H1 (cell line): ENCODE measurements at regions not wholly inside any gene's neighbourhood (a gene's known extent, or its start where the extent isn't known, plus 50 kb on each side); places are given as distances from the start of the nearest gene placed in this dataset.

Source experiments
- CTCF ChIA-PET: fragments of 300-600 bp; sonication (Branson Sonifier 250); formaldehyde crosslinking; loops from one replicate; lab custom pipeline; 2021; ENCODE audit not compliant: partially characterized antibody; lab: Charles Lee
- POLR2A ChIA-PET: fragments of 300-600 bp; sonication (Branson Sonifier 250); formaldehyde crosslinking; loops from one replicate; lab custom pipeline; 2021; ENCODE audit warnings: inconsistent platforms; ENCODE audit not compliant: partially characterized antibody; lab: Charles Lee
- DNase-seq, 2 experiments: peaks; one replicate each; pipeline versions ENCODE4 v3.0.0 to v3.0.0-alpha.2; 2010 to 2022; ENCODE audit warnings: low spot score in 2 of 2, low read depth in 1 of 2, mixed read lengths in 1 of 2
- FAIRE-seq: peaks from 2 replicates; lab custom pipeline; 2011; peaks lifted over from hg19 to GRCh38; lab: Jason Lieb, UNC
- H2AFZ ChIP-seq: 2 replicates; pipeline ENCODE4 v1.8.1; 2012; ENCODE audit warnings: low read length, inconsistent platforms
- H2AK5ac ChIP-seq: 2 replicates; pipeline ENCODE4 v1.6.1; 2013; ENCODE audit warnings: low read depth, low read length
- H2BK120ac ChIP-seq: replicated peaks from 2 replicates; pipeline ENCODE3; 2013; ENCODE audit warnings: low read depth, low read length, inconsistent platforms
- H2BK12ac ChIP-seq: 2 replicates; pipeline ENCODE4 v1.6.1; 2013; ENCODE audit warnings: low read depth, low read length
- H2BK15ac ChIP-seq: 2 replicates; pipeline ENCODE4 v1.6.1; 2013; ENCODE audit warnings: low read length
- H2BK20ac ChIP-seq: 2 replicates; pipeline ENCODE4 v1.6.1; 2013; ENCODE audit warnings: low read length
- H2BK5ac ChIP-seq: 2 replicates; pipeline ENCODE4 v1.6.1; 2013; ENCODE audit warnings: low read depth, low read length
- H3K14ac ChIP-seq: 2 replicates; pipeline ENCODE4 v1.6.1; 2013; ENCODE audit warnings: inconsistent platforms; ENCODE audit not compliant: insufficient read length
- H3K18ac ChIP-seq: 2 replicates; pipeline ENCODE4 v1.6.1; 2013; ENCODE audit warnings: low read length; ENCODE audit errors: extremely low read depth
- H3K23ac ChIP-seq: 2 replicates; pipeline ENCODE4 v1.6.1; 2013; ENCODE audit warnings: inconsistent platforms; ENCODE audit not compliant: insufficient read length
- H3K23me2 ChIP-seq: 2 replicates; pipeline ENCODE4 v1.6.1; 2013; ENCODE audit warnings: low read depth, low read length
- H3K27ac ChIP-seq: 2 replicates; pipeline ENCODE4 v1.6.1; 2011; ENCODE audit warnings: low read depth, low read length, inconsistent platforms
- H3K27me3 ChIP-seq, 4 experiments: replicated peaks in 1 of 4; 1 replicate in 1 of 4; 2 replicates in 3 of 4; pipeline versions ENCODE4 v1.6.1 to v1.8.1; 2011 to 2013; ENCODE audit warnings: low read length in 3 of 4, mild to moderate bottlenecking in 3 of 4, inconsistent platforms in 2 of 4, mixed read lengths in 2 of 4, moderate library complexity in 1 of 4; ENCODE audit not compliant: control insufficient read depth in 3 of 4, insufficient read depth in 3 of 4; ENCODE audit errors: extremely low read depth in 1 of 4
- H3K36me3 ChIP-seq, 4 experiments: 2 replicates each; pipeline versions ENCODE4 v1.6.1 to v1.8.1; 2011 to 2013; ENCODE audit warnings: mild to moderate bottlenecking in 4 of 4, low read length in 3 of 4, moderate library complexity in 2 of 4, control low read depth in 1 of 4, inconsistent platforms in 1 of 4; ENCODE audit not compliant: insufficient read depth in 4 of 4, control insufficient read depth in 2 of 4
- H3K4ac ChIP-seq: replicated peaks from 2 replicates; pipeline ENCODE3; 2013; ENCODE audit warnings: low read length, low read depth, mixed read lengths, inconsistent platforms; ENCODE audit not compliant: insufficient read length
- H3K4me1 ChIP-seq, 4 experiments: replicated peaks in 1 of 4; 1 replicate in 1 of 4; 2 replicates in 3 of 4; pipeline versions ENCODE4 v1.6.1 to v1.8.1; 2011 to 2013; ENCODE audit warnings: low read length in 3 of 4, inconsistent platforms in 2 of 4, mixed read lengths in 1 of 4; ENCODE audit not compliant: insufficient read depth in 4 of 4, control insufficient read depth in 3 of 4
- H3K4me2 ChIP-seq, 2 experiments: 2 replicates each; pipeline versions ENCODE4 v1.6.1 to v1.8.1; 2011 to 2013; ENCODE audit warnings: low read depth in 2 of 2, low read length in 2 of 2, control low read depth in 1 of 2, inconsistent platforms in 1 of 2, mild to moderate bottlenecking in 1 of 2; ENCODE audit not compliant: insufficient read depth in 1 of 2
- H3K4me3 ChIP-seq, 4 experiments: fragments of 200-600, 300-600 bp in 1 of 4; sonication (generic), shearing (Covaris generic), sonication (Bioruptor Twin) in 1 of 4; 2 replicates each; pipeline versions ENCODE4 v1.5.1 to v1.8.1; 2011 to 2016; ENCODE audit warnings: low read length in 4 of 4, low read depth in 3 of 4, control low read depth in 2 of 4, inconsistent platforms in 2 of 4, mild to moderate bottlenecking in 2 of 4, mixed read lengths in 1 of 4, moderate library complexity in 1 of 4; ENCODE audit not compliant: insufficient read depth in 2 of 4; ENCODE audit errors: extremely low read depth in 1 of 4
- H3K56ac ChIP-seq: replicated peaks from 2 replicates; pipeline ENCODE3; 2013; ENCODE audit warnings: low read depth, mild to moderate bottlenecking, mixed read lengths, low read length, inconsistent platforms; ENCODE audit not compliant: insufficient read length
- H3K79me1 ChIP-seq: 2 replicates; pipeline ENCODE4 v1.6.1; 2013; ENCODE audit warnings: low read depth, low read length, control low read depth
- H3K79me2 ChIP-seq, 2 experiments: 2 replicates each; pipeline versions ENCODE4 v1.6.1 to v1.8.1; 2012 to 2013; ENCODE audit warnings: low read length in 2 of 2, mild to moderate bottlenecking in 2 of 2, inconsistent platforms in 1 of 2; ENCODE audit not compliant: insufficient read depth in 2 of 2, control insufficient read depth in 1 of 2
- H3K9ac ChIP-seq, 4 experiments: replicated peaks in 1 of 4; 1 replicate in 1 of 4; 2 replicates in 3 of 4; pipeline versions ENCODE4 v1.6.1 to v1.8.1; 2011 to 2013; ENCODE audit warnings: low read depth in 3 of 4, low read length in 3 of 4, control low read depth in 2 of 4, mild to moderate bottlenecking in 2 of 4, moderate library complexity in 2 of 4, inconsistent platforms in 1 of 4; ENCODE audit errors: extremely low read depth in 1 of 4
- H3K9me3 ChIP-seq, 2 experiments: 2 replicates each; pipeline versions ENCODE4 v1.6.1 to v1.8.1; 2012 to 2013; ENCODE audit warnings: mild to moderate bottlenecking in 2 of 2, moderate library complexity in 2 of 2, control low read depth in 1 of 2, inconsistent platforms in 1 of 2, low read depth in 1 of 2, low read length in 1 of 2, mixed read lengths in 1 of 2; ENCODE audit not compliant: insufficient read depth in 2 of 2
- H4K20me1 ChIP-seq, 2 experiments: replicated peaks in 1 of 2; 2 replicates each; pipeline versions ENCODE3 to v1.8.1; 2011 to 2013; ENCODE audit warnings: inconsistent platforms in 2 of 2, low read length in 2 of 2, mild to moderate bottlenecking in 1 of 2; ENCODE audit not compliant: insufficient read depth in 2 of 2, control insufficient read depth in 1 of 2
- H4K5ac ChIP-seq: 2 replicates; pipeline ENCODE4 v1.6.1; 2013; ENCODE audit warnings: low read length, low read depth, mixed read lengths, inconsistent platforms; ENCODE audit not compliant: insufficient read length
- H4K8ac ChIP-seq: 2 replicates; pipeline ENCODE4 v1.8.0; 2013; ENCODE audit warnings: mild to moderate bottlenecking, moderate library complexity, low read length, inconsistent platforms; ENCODE audit not compliant: insufficient read depth; ENCODE audit errors: extremely low read depth
- H4K91ac ChIP-seq: replicated peaks from 2 replicates; pipeline ENCODE3; 2013; ENCODE audit warnings: low read length, mixed read lengths, inconsistent platforms; ENCODE audit not compliant: insufficient read length
- CHD2 ChIP-seq: IDR thresholded peaks from 2 replicates; pipeline ENCODE4 v1.6.1; 2012; ENCODE audit warnings: low read length, improper control_type of control experiment
- MAFK ChIP-seq: IDR thresholded peaks from 2 replicates; pipeline ENCODE4 v1.6.1; 2012; ENCODE audit warnings: low read depth, mild to moderate bottlenecking, improper control_type of control experiment, low read length
- TBP ChIP-seq: IDR thresholded peaks from 2 replicates; pipeline ENCODE4 v1.6.1; 2011; ENCODE audit warnings: low read depth, low read length, improper control_type of control experiment
- WGBS, 2 experiments: shearing (Covaris generic) in 1 of 2; methylation state at CpG; one replicate each; pipeline versions ENCODE4 v1.1.6 to v1.1.7; 2013 to 2015; ENCODE audit warnings: low lambda C conversion rate in 2 of 2, mixed read lengths in 2 of 2, inconsistent platforms in 1 of 2, low coverage in 1 of 2, missing lambda C conversion rate in 1 of 2; ENCODE audit not compliant: insufficient replicate concordance in 2 of 2, insufficient coverage in 1 of 2, insufficient read length in 1 of 2; ENCODE audit errors: extremely low coverage in 1 of 2, missing lambda C conversion rate in 1 of 2; 5-methylcytosine and 5-hydroxymethylcytosine counted together

- Histone ChIP-seq H2AFZ (no peak overlapping the region), H3K23ac (no peak overlapping the region), H3K27ac (no peak overlapping the region), H3K18ac (no peak overlapping the region), H4K91ac (no peak overlapping the region), H3K79me2 (no peaks in the 10 kb centered on the region), H2BK120ac (no peak overlapping the region), H4K8ac (no peak overlapping the region), H3K9ac (no peak overlapping the region), H2BK20ac (no peak overlapping the region), H3K56ac (no peak overlapping the region), H3K79me1 (no peaks in the 10 kb centered on the region), H3K4ac (no peak overlapping the region), H4K20me1 (no peaks in the 10 kb centered on the region), H3K9me3 (no peaks in the 10 kb centered on the region), H3K27me3 (no peaks in the 10 kb centered on the region), H2AK5ac (no peak overlapping the region), H4K5ac (no peak overlapping the region), H3K14ac (no peak overlapping the region), H3K36me3 (no peaks in the 10 kb centered on the region), H3K4me1 (peaks cover 0 to 3% (median 0%) of the 10 kb centered on the region in 4 experiments; a peak in 1 of 7 replicates), H3K4me3 (no peak overlapping the region), H3K4me2 (no peak overlapping the region), H3K23me2 (no peaks in the 10 kb centered on the region), H2BK5ac (no peak overlapping the region), H2BK15ac (no peak overlapping the region), H2BK12ac (no peak overlapping the region)
- CTCF ChIA-PET = interaction anchor here (0.5 to 1.4 kb wide), 3 partner anchors 23 to 729 kb away, joined by 3 read pairs; no protein-coding TSS in a partner anchor
- 73% methylated on average over 1 of the region's 1 CpG; no CpG with 5 or more reads in 1 of the 2 experiments for WGBS, 2 experiments
- FAIRE-seq (no peak), DNase-seq (no peak)
- POLR2A ChIA-PET = no interaction called here
- no peak for TF ChIP-seq TBP
- TF ChIP-seq MAFK = no peak
- TF ChIP-seq CHD2 = no peak
These were observed 184.8 kb downstream of the PTPRC start for GRCh38 chr1:198823626-198824025.
